GM18909 (cell line): ENCODE measurements at regions not wholly inside any gene's neighbourhood (a gene's known extent, or its start where the extent isn't known, plus 50 kb on each side); places are given as distances from the start of the nearest gene placed in this dataset.
"Not testable (repeated sequence)": the region's sequence is repeated elsewhere in the genome, so short reads cannot be mapped to it uniquely, and the experiment has no call there.

Source experiments
- ATAC-seq: cut with Tn5 transposase; IDR thresholded peaks from one replicate; pipeline ENCODE4 v1.9.1; 2021; ENCODE audit warnings: mild to moderate bottlenecking; ENCODE audit not compliant: unreplicated experiment, poor library complexity

- no peak for ATAC-seq
Measured at GRCh38 chr16:86877835-86878234, 299.5 kb downstream of the FOXL1 start.

- ATAC-seq = no peak
Measured at GRCh38 chr16:86878236-86879080, 300.1 kb downstream of the FOXL1 start.

GRCh38 chr16:86879268-86879667 lies 300.9 kb downstream of the FOXL1 start:
- no peak for ATAC-seq

GRCh38 chr16:86880316-86881117 lies 302.2 kb downstream of the FOXL1 start:
- ATAC-seq = no peak

GRCh38 chr16:86881118-86881510 lies 302.8 kb downstream of the FOXL1 start:
- ATAC-seq = no peak

- ATAC-seq = no peak
Measured at GRCh38 chr16:86881861-86882273, 303.5 kb downstream of the FOXL1 start.

- ATAC-seq = no peak
Measured at GRCh38 chr16:86882586-86883280, 304.4 kb downstream of the FOXL1 start.

GRCh38 chr16:86883583-86884389 lies 305.4 kb downstream of the FOXL1 start:
- ATAC-seq = no peak

- ATAC-seq = no peak
Measured at GRCh38 chr16:86884390-86884650, 306.0 kb downstream of the FOXL1 start.

- no peak for ATAC-seq
Measured at GRCh38 chr16:86885139-86885538, 306.8 kb downstream of the FOXL1 start.

GRCh38 chr16:86886651-86887050 lies 308.3 kb downstream of the FOXL1 start:
- no peak for ATAC-seq

- ATAC-seq = no peak
Measured at GRCh38 chr16:86887416-86887815, 309.1 kb downstream of the FOXL1 start.

- ATAC-seq = no peak
Measured at GRCh38 chr16:86888231-86889053, 310.1 kb downstream of the FOXL1 start.

- ATAC-seq = not testable (repeated sequence)
Measured at GRCh38 chr16:86889054-86889366, 310.7 kb downstream of the FOXL1 start.

- ATAC-seq = no peak
Measured at GRCh38 chr16:86889974-86890373, 311.6 kb downstream of the FOXL1 start.

- no peak for ATAC-seq
Measured at GRCh38 chr16:86891121-86891520, 312.8 kb downstream of the FOXL1 start.

- ATAC-seq = no peak
Measured at GRCh38 chr16:86891631-86892030, 313.3 kb downstream of the FOXL1 start.

GRCh38 chr16:86892509-86892908 lies 314.2 kb downstream of the FOXL1 start:
- ATAC-seq = no peak

- ATAC-seq = no peak
Measured at GRCh38 chr16:86893506-86893905, 315.2 kb downstream of the FOXL1 start.
